Transverse colon (tissue), 4 donors: ENCODE measurements at regions not wholly inside any gene's neighbourhood (a gene's known extent, or its start where the extent isn't known, plus 50 kb on each side); places are given as distances from the start of the nearest gene placed in this dataset.

Experiments
- DNase-seq: peaks from one replicate; pipeline ENCODE4 v3.0.0-alpha.2; 2019
- H3K27ac ChIP-seq, 4 donors: fragments of 200-600 bp; sonication (generic); 2 replicates each; pipeline ENCODE4 v1.5.1; 2016 to 2018; ENCODE audit warnings: inconsistent platforms in 4 of 4
- H3K27me3 ChIP-seq: fragments of 200-600 bp; sonication (generic); 2 replicates; pipeline ENCODE4 v1.5.1; 2017; ENCODE audit warnings: inconsistent platforms
- H3K36me3 ChIP-seq, 4 donors: fragments of 200-600 bp; sonication (generic); 2 replicates each; pipeline ENCODE4 v1.5.1; 2017 to 2019; ENCODE audit warnings: inconsistent platforms in 4 of 4
- H3K4me1 ChIP-seq, 4 donors: fragments of 200-600 bp; sonication (generic); 2 replicates each; pipeline ENCODE4 v1.5.1; 2017 to 2020; ENCODE audit warnings: inconsistent platforms in 4 of 4
- H3K4me3 ChIP-seq, 4 donors: fragments of 200-600 bp; sonication (generic); 1 replicate in 1 of 4; 2 replicates in 3 of 4; pipeline versions ENCODE4 v1.5.1 to v1.6.1; 2017 to 2019; ENCODE audit warnings: inconsistent platforms in 4 of 4
- H3K9me3 ChIP-seq, 2 donors: fragments of 200-600 bp; sonication (generic); 2 replicates each; pipeline ENCODE4 v1.5.1; 2017 to 2019; ENCODE audit warnings: inconsistent platforms in 2 of 2
- CTCF ChIP-seq, 5 experiments: fragments of 200-600 bp in 3 of 5; fragments of 450-650 bp in 2 of 5; sonication (generic) in 3 of 5; IDR thresholded peaks; 1 replicate in 2 of 5; 2 replicates in 3 of 5; pipeline ENCODE4 v1.5.1; 2016 to 2017; ENCODE audit warnings: antibody characterized with exemption in 5 of 5, inconsistent platforms in 3 of 5, mild to moderate bottlenecking in 2 of 5, moderate library complexity in 1 of 5
- EP300 ChIP-seq: sonication (generic); formaldehyde crosslinking; IDR thresholded peaks from one replicate; pipeline ENCODE4 v1.6.1; 2017; ENCODE audit warnings: antibody characterized with exemption, low read depth
- POLR2A ChIP-seq: fragments of 450-650 bp; IDR thresholded peaks from one replicate; pipeline ENCODE4 v1.6.1; 2016; ENCODE audit warnings: antibody characterized with exemption, mild to moderate bottlenecking, moderate library complexity
- POLR2AphosphoS5 ChIP-seq, 3 donors: sonication (generic); formaldehyde crosslinking; IDR thresholded peaks; one replicate each; pipeline ENCODE4 v1.6.1; 2016; ENCODE audit warnings: antibody characterized with exemption in 3 of 3
- WGBS, 2 donors: methylation state at CpG; one replicate each; pipeline ENCODE4 v1.1.5; 2018; ENCODE audit warnings: low coverage in 1 of 2; 5-methylcytosine and 5-hydroxymethylcytosine counted together
- in situ Hi-C, 4 donors: fragments of 200-750 bp; cut with MboI; loops; one replicate each; pipeline versions ENCODE4 v1.15.0 to v1.15.1; 2017; ENCODE audit warnings: low sequenced_read_pairs in 3 of 4, low pct_ligation_motif_present in 1 of 4, low pct_unique_long_range_greater_than_20kb in 1 of 4
- intact Hi-C: fragments of 100-400 bp; cut with DNase I; formaldehyde crosslinking; loops from one replicate; pipeline ENCODE4 v1.15.1; 2023; ENCODE audit warnings: low total_unique reads

GRCh38 chr12:130090542-130090941 is 71.7 kb upstream of the FZD10 start:
- Histone ChIP-seq H3K27me3 (no peaks in the 10 kb centered on the region), H3K27ac (no peak overlapping the region), H3K4me3 (no peak overlapping the region), H3K9me3 (no peaks in the 10 kb centered on the region), H3K4me1 (no peaks in the 10 kb centered on the region), H3K36me3 (no peaks in the 10 kb centered on the region)
- in situ Hi-C loops = no loop called here
- no peak for DNase-seq
- intact Hi-C loops = no loop called here
- WGBS, 2 donors = 81% methylated on average over 2 of the region's 2 CpGs; no CpG with 5 or more reads in 1 of the 2 donors
- TF ChIP-seq POLR2AphosphoS5 (IDR thresholded peaks at IDR 0.05) = no peak
- no peak for TF ChIP-seq POLR2A
- TF ChIP-seq EP300 = no peak
- no peak for TF ChIP-seq CTCF (IDR thresholded peaks at IDR 0.05)

GRCh38 chr12:130093380-130093779 is 68.9 kb upstream of the FZD10 start:
- Histone ChIP-seq H3K9me3 (no peaks in the 10 kb centered on the region), H3K4me3 (no peak overlapping the region), H3K27ac (no peak overlapping the region), H3K27me3 (no peaks in the 10 kb centered on the region), H3K4me1 (no peaks in the 10 kb centered on the region), H3K36me3 (no peaks in the 10 kb centered on the region)
- no peak for DNase-seq
- in situ Hi-C loops = no loop called here
- intact Hi-C loops = no loop called here
- WGBS, 2 donors = 28 to 53% methylated on average over 4 to 8 of the region's 8 CpGs
- TF ChIP-seq POLR2AphosphoS5 (IDR thresholded peaks at IDR 0.05) (no peak), CTCF (IDR thresholded peaks at IDR 0.05) (no peak), EP300 (no peak), POLR2A (no peak)

- H3K4me1 ChIP-seq = no peaks in the 10 kb centered on the region
- no peak for DNase-seq
- no peak overlapping the region for H3K4me3 ChIP-seq
- H3K27ac ChIP-seq = no peak overlapping the region
- intact Hi-C loops (no loop called here), in situ Hi-C loops (no loop called here)
- H3K9me3 ChIP-seq = no peaks in the 10 kb centered on the region
- H3K27me3 ChIP-seq = no peaks in the 10 kb centered on the region
- no peaks in the 10 kb centered on the region for H3K36me3 ChIP-seq
- 40 to 74% methylated on average over 1 to 8 of the region's 8 CpGs for WGBS, 2 donors
- TF ChIP-seq CTCF (IDR thresholded peaks at IDR 0.05) = no peak
- no peak for TF ChIP-seq POLR2A
- TF ChIP-seq POLR2AphosphoS5 (IDR thresholded peaks at IDR 0.05) = no peak
- no peak for TF ChIP-seq EP300
Measured at GRCh38 chr12:130097342-130097741, 64.9 kb upstream of the FZD10 start.

- 71 to 77% methylated on average over 3 to 8 of the region's 8 CpGs for WGBS, 2 donors
- Histone ChIP-seq H3K27me3 (no peaks in the 10 kb centered on the region), H3K36me3 (no peaks in the 10 kb centered on the region), H3K9me3 (no peaks in the 10 kb centered on the region), H3K4me1 (no peaks in the 10 kb centered on the region), H3K27ac (no peak overlapping the region), H3K4me3 (no peak overlapping the region)
- TF ChIP-seq POLR2A (no peak), EP300 (no peak), CTCF (IDR thresholded peaks at IDR 0.05) (no peak), POLR2AphosphoS5 (IDR thresholded peaks at IDR 0.05) (no peak)
- no peak for DNase-seq
- in situ Hi-C loops = no loop called here
- intact Hi-C loops = no loop called here
Measured at GRCh38 chr12:130097798-130098255, 64.4 kb upstream of the FZD10 start.
